GM12878 (cell line): ENCODE measurements at regions not wholly inside any gene's neighbourhood (a gene's known extent, or its start where the extent isn't known, plus 50 kb on each side); places are given as distances from the start of the nearest gene placed in this dataset.

Experiments used
- ATAC-seq: fragments of 200-7000 bp; cut with Tn5 transposase; 3 replicates; pipeline ENCODE4 v1.9.1; 2020; ENCODE audit warnings: mild to moderate bottlenecking, moderate library complexity
- BruUV-seq: library from RNA; stranded (reverse); fragments of 400-500 nt; replicated peaks from 2 replicates; lab custom pipeline; 2021; lab: Mats Ljungman, UMichigan
- CTCF ChIA-PET: fragments of 300-600 bp; sonication (Branson Sonifier 250); formaldehyde crosslinking; extraction: SDS; loops from one replicate; lab custom pipeline; 2021; ENCODE audit warnings: inconsistent platforms; lab: Yijun Ruan, JAX
- POLR2A ChIA-PET: fragments of 350-600 bp; formaldehyde crosslinking; extraction: SDS; loops from one replicate; lab custom pipeline; 2021; ENCODE audit warnings: inconsistent platforms; lab: Charles Lee
- RAD21 ChIA-PET: fragments of 300-600 bp; sonication (Branson Sonifier 250); formaldehyde crosslinking; loops from one replicate; lab custom pipeline; 2023; ENCODE audit warnings: antibody characterized with exemption; ENCODE audit not compliant: unreplicated experiment; lab: Charles Lee
- SMC1A ChIA-PET: fragments of 300-600 bp; sonication (Branson Sonifier 250); formaldehyde crosslinking; loops from one replicate; lab custom pipeline; 2023; ENCODE audit not compliant: unreplicated experiment, uncharacterized antibody; lab: Charles Lee
- DNase-seq: peaks from one replicate; pipeline ENCODE4 v3.0.0-alpha.2; 2011; ENCODE audit warnings: low read depth, low spot score
- FAIRE-seq: peaks from 3 replicates; lab custom pipeline; 2011; peaks lifted over from hg19 to GRCh38; lab: Jason Lieb, UNC
- H2AFZ ChIP-seq: 2 replicates; pipeline ENCODE4 v1.6.0; 2011; ENCODE audit warnings: low read depth, low read length, control low read depth; ENCODE audit not compliant: control insufficient read depth
- H3K27ac ChIP-seq: 2 replicates; pipeline ENCODE4 v1.5.1; 2011; ENCODE audit warnings: control low read depth; ENCODE audit not compliant: control insufficient read depth, insufficient read depth
- H3K27me3 ChIP-seq, 2 experiments: replicated peaks in 1 of 2; 2 replicates each; pipeline versions ENCODE4 v1.6.0 to v1.6.1; 2011; ENCODE audit warnings: low read length in 1 of 2; ENCODE audit not compliant: control insufficient read depth in 2 of 2, insufficient read depth in 2 of 2
- H3K36me3 ChIP-seq, 2 experiments: 2 replicates each; pipeline ENCODE4 v1.5.1; 2011; ENCODE audit warnings: low read length in 1 of 2; ENCODE audit not compliant: control insufficient read depth in 2 of 2, insufficient read depth in 2 of 2
- H3K4me1 ChIP-seq: 2 replicates; pipeline ENCODE4 v1.6.1; 2011; ENCODE audit warnings: mild to moderate bottlenecking, low read length, moderate library complexity, mixed read lengths; ENCODE audit not compliant: control insufficient read depth, insufficient read depth
- H3K4me2 ChIP-seq: 2 replicates; pipeline ENCODE4 v1.6.0; 2011; ENCODE audit warnings: control low read depth; ENCODE audit not compliant: control insufficient read depth, insufficient read depth
- H3K4me3 ChIP-seq: fragments of 200-600 bp; sonication (generic); 2 replicates; pipeline ENCODE4 v1.5.1; 2016
- H3K79me2 ChIP-seq: 2 replicates; pipeline ENCODE4 v1.6.0; 2011; ENCODE audit warnings: low read length; ENCODE audit not compliant: control insufficient read depth, insufficient read depth
- H3K9ac ChIP-seq: 2 replicates; pipeline ENCODE4 v1.8.0; 2011; ENCODE audit warnings: low read length, control low read depth, mixed read lengths; ENCODE audit not compliant: control insufficient read depth, insufficient read depth
- H3K9me3 ChIP-seq: replicated peaks from 3 replicates; pipeline ENCODE4 v1.5.1; 2011; ENCODE audit warnings: mild to moderate bottlenecking, low read length; ENCODE audit not compliant: control insufficient read depth, insufficient read depth
- H4K20me1 ChIP-seq: 2 replicates; pipeline ENCODE4 v1.6.0; 2011; ENCODE audit not compliant: control insufficient read depth, insufficient read depth
- BACH1 ChIP-seq: fragments of 450-650 bp; IDR thresholded peaks from 2 replicates; pipeline ENCODE4 v1.6.1; 2017; ENCODE audit warnings: mild to moderate bottlenecking, borderline replicate concordance
- MTA2 ChIP-seq: fragments of 450-650 bp; IDR thresholded peaks from 2 replicates; pipeline ENCODE4 v1.6.1; 2016; ENCODE audit warnings: low read depth, mild to moderate bottlenecking, moderate library complexity
- RAD51 ChIP-seq: fragments of 450-650 bp; IDR thresholded peaks from 2 replicates; pipeline ENCODE4 v1.6.1; 2016; ENCODE audit warnings: moderate library complexity, mild to moderate bottlenecking, inconsistent platforms
- RBBP5 ChIP-seq: fragments of 200-600 bp; sonication (generic); conservative IDR thresholded peaks from 2 replicates; pipeline ENCODE4 v1.6.1; 2016
- SUPT20H ChIP-seq: IDR thresholded peaks from 2 replicates; pipeline ENCODE4 v1.6.1; 2011; ENCODE audit warnings: low read depth, mild to moderate bottlenecking, low read length, moderate library complexity, borderline replicate concordance; ENCODE audit not compliant: control insufficient read depth
- WGBS: methylation state at CpG from one replicate; pipeline ENCODE4 v1.1.6; 2016; ENCODE audit warnings: low lambda C conversion rate; ENCODE audit not compliant: insufficient replicate concordance, insufficient coverage; ENCODE audit errors: missing lambda C conversion rate; 5-methylcytosine and 5-hydroxymethylcytosine counted together
- in situ Hi-C: fragments of 300-500 bp; cut with MboI; formaldehyde crosslinking; loops from 9 replicates; pipeline ENCODE4 v1.14.3; 2018; ENCODE audit warnings: mixed read lengths
- intact Hi-C: fragments of 100-400 bp; cut with micrococcal nuclease; formaldehyde crosslinking; loops from one replicate; pipeline ENCODE4 v1.14.2; 2022; ENCODE audit not compliant: unreplicated experiment
- TF ChIP-seq, protein P1 (sequence below): IDR thresholded peaks from 2 replicates; pipeline ENCODE4 v1.6.1; 2011; ENCODE audit warnings: borderline replicate concordance, low read depth, mild to moderate bottlenecking, moderate library complexity, low read length; ENCODE audit not compliant: insufficient read depth, poor library complexity, severe bottlenecking
- TF ChIP-seq, protein P2 (sequence below): fragments of 450-650 bp; IDR thresholded peaks from 2 replicates; pipeline ENCODE4 v1.6.1; 2017; ENCODE audit warnings: mild to moderate bottlenecking

DNA sequence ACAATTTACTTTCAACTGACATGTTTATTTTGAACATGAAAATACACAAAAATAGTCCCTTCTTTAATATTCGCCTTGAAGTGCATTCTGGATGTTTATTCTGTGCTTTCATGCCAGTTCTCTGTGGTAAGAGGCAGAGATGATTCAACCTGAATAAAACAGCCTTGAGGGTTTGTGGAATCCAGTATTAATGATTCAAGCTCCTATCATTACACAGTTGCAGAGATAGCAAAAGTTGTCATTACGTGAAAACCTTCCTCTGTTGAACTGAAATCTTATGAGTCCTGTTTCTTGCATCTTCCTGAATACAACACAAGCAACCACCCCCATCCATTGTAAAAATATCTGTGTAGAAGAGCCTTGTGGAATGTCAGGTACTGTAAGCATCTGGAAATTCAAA, 142.3 kb upstream of the HTR2A start:
- no peak overlapping the region for H3K27ac ChIP-seq
- no peaks in the 10 kb centered on the region for H4K20me1 ChIP-seq
- DNase-seq (no peak), ATAC-seq (no peak), FAIRE-seq (no peak)
- BruUV-seq: no TSS peak
- RAD21 ChIA-PET: no interaction called here
- no peak overlapping the region for H3K4me3 ChIP-seq
- POLR2A ChIA-PET: no interaction called here
- in situ Hi-C loops: no loop called here
- H3K9ac ChIP-seq: no peak overlapping the region
- CTCF ChIA-PET: interaction anchor here (0.6 kb wide), 1 partner anchor 771 kb away, joined by 3 read pairs; no protein-coding TSS in a partner anchor
- SMC1A ChIA-PET: no interaction called here
- WGBS: 100% methylated on average over 2 of the region's 2 CpGs
- H2AFZ ChIP-seq: no peak overlapping the region
- H3K4me1 ChIP-seq: peaks cover 10% of the 10 kb centered on the region; the same call in 1 of the 2 replicates
- no peaks in the 10 kb centered on the region; the same call in 1 of the 3 replicates for H3K9me3 ChIP-seq
- no peaks in the 10 kb centered on the region for H3K79me2 ChIP-seq
- no peak overlapping the region for H3K4me2 ChIP-seq
- H3K36me3 ChIP-seq: no peaks in the 10 kb centered on the region
- intact Hi-C loops: no loop called here
- no peaks in the 10 kb centered on the region for H3K27me3 ChIP-seq
- TF ChIP-seq RBBP5 (no peak), SUPT20H (no peak), RAD51 (no peak), MTA2 (no peak), BACH1 (no peak)
- TF ChIP-seq, protein P1, sequence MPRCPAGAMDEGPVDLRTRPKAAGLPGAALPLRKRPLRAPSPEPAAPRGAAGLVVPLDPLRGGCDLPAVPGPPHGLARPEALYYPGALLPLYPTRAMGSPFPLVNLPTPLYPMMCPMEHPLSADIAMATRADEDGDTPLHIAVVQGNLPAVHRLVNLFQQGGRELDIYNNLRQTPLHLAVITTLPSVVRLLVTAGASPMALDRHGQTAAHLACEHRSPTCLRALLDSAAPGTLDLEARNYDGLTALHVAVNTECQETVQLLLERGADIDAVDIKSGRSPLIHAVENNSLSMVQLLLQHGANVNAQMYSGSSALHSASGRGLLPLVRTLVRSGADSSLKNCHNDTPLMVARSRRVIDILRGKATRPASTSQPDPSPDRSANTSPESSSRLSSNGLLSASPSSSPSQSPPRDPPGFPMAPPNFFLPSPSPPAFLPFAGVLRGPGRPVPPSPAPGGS: no peak
- TF ChIP-seq, protein P2, sequence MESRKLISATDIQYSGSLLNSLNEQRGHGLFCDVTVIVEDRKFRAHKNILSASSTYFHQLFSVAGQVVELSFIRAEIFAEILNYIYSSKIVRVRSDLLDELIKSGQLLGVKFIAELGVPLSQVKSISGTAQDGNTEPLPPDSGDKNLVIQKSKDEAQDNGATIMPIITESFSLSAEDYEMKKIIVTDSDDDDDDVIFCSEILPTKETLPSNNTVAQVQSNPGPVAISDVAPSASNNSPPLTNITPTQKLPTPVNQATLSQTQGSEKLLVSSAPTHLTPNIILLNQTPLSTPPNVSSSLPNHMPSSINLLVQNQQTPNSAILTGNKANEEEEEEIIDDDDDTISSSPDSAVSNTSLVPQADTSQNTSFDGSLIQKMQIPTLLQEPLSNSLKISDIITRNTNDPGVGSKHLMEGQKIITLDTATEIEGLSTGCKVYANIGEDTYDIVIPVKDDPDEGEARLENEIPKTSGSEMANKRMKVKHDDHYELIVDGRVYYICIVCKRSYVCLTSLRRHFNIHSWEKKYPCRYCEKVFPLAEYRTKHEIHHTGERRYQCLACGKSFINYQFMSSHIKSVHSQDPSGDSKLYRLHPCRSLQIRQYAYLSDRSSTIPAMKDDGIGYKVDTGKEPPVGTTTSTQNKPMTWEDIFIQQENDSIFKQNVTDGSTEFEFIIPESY: no peak
